ENCODE measurements at regions not wholly inside any gene's neighbourhood (a gene's known extent, or its start where the extent isn't known, plus 50 kb on each side); places are given as distances from the start of the nearest gene placed in this dataset.

DNA sequence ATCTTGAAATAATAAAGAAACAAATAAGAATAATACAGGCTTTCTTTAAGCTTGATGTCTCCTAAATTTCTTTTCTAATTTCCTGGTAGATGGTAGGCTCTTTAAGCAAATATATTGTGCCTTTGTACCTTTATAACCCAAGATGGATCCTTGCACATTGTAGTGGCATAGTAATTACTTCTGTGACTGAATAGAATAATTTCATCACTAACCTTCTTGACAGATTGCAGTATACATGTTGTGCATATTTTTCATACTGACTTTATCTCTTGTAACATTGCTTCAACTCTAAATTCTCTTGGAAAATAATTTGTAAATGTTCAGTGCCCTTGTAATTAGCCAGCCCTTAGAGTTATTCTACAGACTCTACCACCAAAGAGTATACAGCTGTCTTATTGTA lies 1433.8 kb upstream of the GBE1 start:
- DNase-seq: no peak

DNA sequence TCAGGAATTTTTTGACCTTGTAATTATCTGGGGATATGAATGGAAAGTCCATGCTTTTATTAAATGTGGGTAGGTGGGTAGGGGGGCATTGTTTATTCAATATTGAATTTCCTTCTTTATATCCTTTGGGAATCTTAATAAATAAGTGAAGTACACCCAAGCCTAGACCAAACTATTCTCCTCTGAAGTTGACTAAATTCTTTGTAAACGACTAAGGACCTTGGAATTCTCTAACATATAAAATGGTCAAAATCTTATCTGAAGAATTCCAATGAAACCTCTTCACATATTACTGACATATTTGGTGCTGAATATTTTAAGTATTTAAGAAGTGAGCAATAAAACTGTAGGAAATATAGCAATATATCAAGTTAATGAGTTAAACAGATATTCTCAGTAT lies 1432.1 kb upstream of the GBE1 start:
- H3K4me2 ChIP-seq (ENCODE audit: low read depth, low read length): no peak overlapping the region
- no peak overlapping the region for H2AFZ ChIP-seq (ENCODE audit: low read length)
- H3K27me3 ChIP-seq (replicated peaks; ENCODE audit: insufficient read depth, low read length): no peaks in the 10 kb centered on the region; the same call in 1 of the 2 replicates
- H3K9me2 ChIP-seq (replicated peaks; ENCODE audit: insufficient read depth, low read length): no peaks in the 10 kb centered on the region
- no peaks in the 10 kb centered on the region for H3F3A ChIP-seq (ENCODE audit: insufficient read depth, low read length)
- no peak for DNase-seq
- H3K79me2 ChIP-seq (ENCODE audit: low read length): no peaks in the 10 kb centered on the region
- no peak overlapping the region for H3K27ac ChIP-seq (ENCODE audit: low read length)
- H3K4me1 ChIP-seq (ENCODE audit: low read length): no peaks in the 10 kb centered on the region
- no peak overlapping the region for H3K4me3 ChIP-seq (ENCODE audit: low read length)
- no peak for TF ChIP-seq EZH2 (optimal IDR thresholded peaks at IDR 0.05; ENCODE audit: low read depth, low read length)
- TF ChIP-seq EZH2phosphoT487 (IDR thresholded peaks at IDR 0.05; ENCODE audit: low read length): no peak
- TF ChIP-seq, protein P1, sequence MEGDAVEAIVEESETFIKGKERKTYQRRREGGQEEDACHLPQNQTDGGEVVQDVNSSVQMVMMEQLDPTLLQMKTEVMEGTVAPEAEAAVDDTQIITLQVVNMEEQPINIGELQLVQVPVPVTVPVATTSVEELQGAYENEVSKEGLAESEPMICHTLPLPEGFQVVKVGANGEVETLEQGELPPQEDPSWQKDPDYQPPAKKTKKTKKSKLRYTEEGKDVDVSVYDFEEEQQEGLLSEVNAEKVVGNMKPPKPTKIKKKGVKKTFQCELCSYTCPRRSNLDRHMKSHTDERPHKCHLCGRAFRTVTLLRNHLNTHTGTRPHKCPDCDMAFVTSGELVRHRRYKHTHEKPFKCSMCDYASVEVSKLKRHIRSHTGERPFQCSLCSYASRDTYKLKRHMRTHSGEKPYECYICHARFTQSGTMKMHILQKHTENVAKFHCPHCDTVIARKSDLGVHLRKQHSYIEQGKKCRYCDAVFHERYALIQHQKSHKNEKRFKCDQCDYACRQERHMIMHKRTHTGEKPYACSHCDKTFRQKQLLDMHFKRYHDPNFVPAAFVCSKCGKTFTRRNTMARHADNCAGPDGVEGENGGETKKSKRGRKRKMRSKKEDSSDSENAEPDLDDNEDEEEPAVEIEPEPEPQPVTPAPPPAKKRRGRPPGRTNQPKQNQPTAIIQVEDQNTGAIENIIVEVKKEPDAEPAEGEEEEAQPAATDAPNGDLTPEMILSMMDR (IDR thresholded peaks at IDR 0.05; ENCODE audit: low read length): no peak
- no peak overlapping the region for H3K9ac ChIP-seq (ENCODE audit: low read length)
- H3K36me3 ChIP-seq (replicated peaks; ENCODE audit: insufficient read depth, low read length): no peaks in the 10 kb centered on the region
- H3K9me3 ChIP-seq (replicated peaks; ENCODE audit: insufficient read depth, low read length): no peaks in the 10 kb centered on the region
- no peaks in the 10 kb centered on the region for H4K20me1 ChIP-seq (ENCODE audit: insufficient read depth, low read length)

More for the DNA sequence above, 1433.8 kb upstream of the GBE1 start:
- Histone ChIP-seq H3K9ac (ENCODE audit: low read length) (no peak overlapping the region), H3K27ac (ENCODE audit: low read length) (no peak overlapping the region), H3K4me1 (ENCODE audit: low read length) (no peaks in the 10 kb centered on the region), H3K36me3 (replicated peaks; ENCODE audit: insufficient read depth, low read length) (no peaks in the 10 kb centered on the region), H3K4me3 (ENCODE audit: low read length) (no peak overlapping the region), H3K4me2 (ENCODE audit: low read depth, low read length) (no peak overlapping the region), H3K27me3 (replicated peaks; ENCODE audit: insufficient read depth, low read length) (no peaks in the 10 kb centered on the region; the same call in 1 of the 2 replicates), H3K79me2 (ENCODE audit: low read length) (no peaks in the 10 kb centered on the region), H3K9me2 (replicated peaks; ENCODE audit: insufficient read depth, low read length) (no peaks in the 10 kb centered on the region), H3K9me3 (replicated peaks; ENCODE audit: insufficient read depth, low read length) (no peaks in the 10 kb centered on the region), H4K20me1 (ENCODE audit: insufficient read depth, low read length) (no peaks in the 10 kb centered on the region), H2AFZ (ENCODE audit: low read length) (no peak overlapping the region), H3F3A (ENCODE audit: insufficient read depth, low read length) (no peaks in the 10 kb centered on the region)
- TF ChIP-seq EZH2phosphoT487 (IDR thresholded peaks at IDR 0.05; ENCODE audit: low read length) (no peak), EZH2 (optimal IDR thresholded peaks at IDR 0.05; ENCODE audit: low read depth, low read length) (no peak)
- TF ChIP-seq, protein P1 (IDR thresholded peaks at IDR 0.05; ENCODE audit: low read length): no peak

DNA sequence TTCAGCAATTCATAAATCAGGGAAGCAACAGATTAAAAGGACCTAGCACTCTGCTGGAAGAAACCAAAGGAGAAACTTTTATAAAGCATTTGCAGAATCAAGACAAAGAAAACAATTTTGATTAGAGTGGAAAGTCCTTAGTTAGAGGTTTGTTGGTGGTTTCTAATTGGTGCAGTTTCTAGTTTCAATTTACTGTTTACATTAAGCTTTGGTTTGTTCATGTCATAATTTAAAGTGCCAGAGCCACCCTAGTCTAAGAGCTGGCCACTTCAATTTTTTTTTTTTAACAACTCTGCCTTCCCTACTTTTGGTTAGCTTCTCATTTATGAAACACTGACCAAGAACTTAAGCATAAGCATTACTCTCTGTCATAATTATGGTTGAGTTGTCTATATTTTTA lies 1428.2 kb upstream of the GBE1 start:
- Histone ChIP-seq H2AFZ (ENCODE audit: low read length) (no peak overlapping the region), H3K4me2 (ENCODE audit: low read depth, low read length) (no peak overlapping the region), H3K9ac (ENCODE audit: low read length) (no peak overlapping the region), H3K4me1 (ENCODE audit: low read length) (no peaks in the 10 kb centered on the region), H3K36me3 (replicated peaks; ENCODE audit: insufficient read depth, low read length) (no peaks in the 10 kb centered on the region), H3K27me3 (replicated peaks; ENCODE audit: insufficient read depth, low read length) (no peaks in the 10 kb centered on the region; the same call in 1 of the 2 replicates), H3K27ac (ENCODE audit: low read length) (no peak overlapping the region), H3K9me3 (replicated peaks; ENCODE audit: insufficient read depth, low read length) (no peaks in the 10 kb centered on the region), H3F3A (ENCODE audit: insufficient read depth, low read length) (no peaks in the 10 kb centered on the region), H3K79me2 (ENCODE audit: low read length) (no peaks in the 10 kb centered on the region), H3K4me3 (ENCODE audit: low read length) (no peak overlapping the region), H4K20me1 (ENCODE audit: insufficient read depth, low read length) (no peaks in the 10 kb centered on the region), H3K9me2 (replicated peaks; ENCODE audit: insufficient read depth, low read length) (no peaks in the 10 kb centered on the region)
- TF ChIP-seq, protein P1 (IDR thresholded peaks at IDR 0.05; ENCODE audit: low read length): no peak
- no peak for TF ChIP-seq EZH2phosphoT487 (IDR thresholded peaks at IDR 0.05; ENCODE audit: low read length)
- TF ChIP-seq EZH2 (optimal IDR thresholded peaks at IDR 0.05; ENCODE audit: low read depth, low read length): no peak
- peak; percentile 36 for DNase-seq

Data from MM.1S (cell line).